ENCODE measurements at regions not wholly inside any gene's neighbourhood (a gene's known extent, or its start where the extent isn't known, plus 50 kb on each side); places are given as distances from the start of the nearest gene placed in this dataset.

DNA sequence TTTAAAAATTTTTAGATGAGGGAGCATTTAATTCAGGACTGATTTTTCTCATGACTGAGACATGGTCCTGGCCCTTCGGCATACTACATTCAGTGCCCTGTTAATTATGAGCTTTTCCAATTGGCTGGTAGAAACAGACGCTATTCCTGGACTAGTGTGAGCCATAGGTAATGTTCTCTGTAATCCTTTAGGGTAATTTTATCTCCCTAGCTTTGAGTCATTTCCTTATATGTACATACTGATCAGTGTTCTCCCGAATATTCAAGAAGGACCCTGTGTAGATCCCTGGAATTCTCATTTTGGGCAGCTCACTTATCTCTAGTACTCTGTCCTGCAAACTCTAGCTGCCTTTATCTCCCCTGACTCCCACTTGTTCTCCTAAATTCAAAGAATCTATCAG lies 92.6 kb upstream of the NPY start:
- Mint-ChIP-seq H3K27me3 (peaks cover 13% of the 10 kb centered on the region), H3K27ac (no peak overlapping the region), H3K36me3 (ENCODE audit: low read depth) (no peaks in the 10 kb centered on the region), H3K4me1 (ENCODE audit: low read depth) (no peaks in the 10 kb centered on the region), H3K9me3 (no peaks in the 10 kb centered on the region), H3K4me3 (no peak overlapping the region)

DNA sequence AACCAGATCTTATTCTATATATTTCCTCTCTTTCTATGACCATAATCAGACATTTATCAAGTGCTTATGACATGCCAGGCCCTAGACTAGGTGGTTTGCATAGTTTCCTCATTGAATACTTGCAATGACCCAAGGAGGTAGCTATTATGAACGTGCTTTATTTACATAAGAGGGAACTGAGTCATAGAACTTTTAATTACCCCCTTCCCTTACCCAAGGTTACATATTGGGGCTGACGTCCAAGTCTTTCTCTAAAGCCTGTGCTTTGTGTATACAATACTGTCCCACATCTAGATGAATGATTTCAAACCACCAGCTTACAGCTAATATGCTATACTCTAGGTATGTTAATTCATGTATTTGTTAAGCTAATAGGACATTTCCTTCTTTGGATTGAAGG lies 91.9 kb upstream of the NPY start:
- H3K36me3 Mint-ChIP-seq (ENCODE audit: low read depth), result no peaks in the 10 kb centered on the region
- H3K27ac Mint-ChIP-seq, result no peak overlapping the region
- H3K4me3 Mint-ChIP-seq, result no peak overlapping the region
- H3K27me3 Mint-ChIP-seq, result peaks cover 13% of the 10 kb centered on the region
- H3K4me1 Mint-ChIP-seq (ENCODE audit: low read depth), result no peaks in the 10 kb centered on the region
- H3K9me3 Mint-ChIP-seq, result no peaks in the 10 kb centered on the region

DNA sequence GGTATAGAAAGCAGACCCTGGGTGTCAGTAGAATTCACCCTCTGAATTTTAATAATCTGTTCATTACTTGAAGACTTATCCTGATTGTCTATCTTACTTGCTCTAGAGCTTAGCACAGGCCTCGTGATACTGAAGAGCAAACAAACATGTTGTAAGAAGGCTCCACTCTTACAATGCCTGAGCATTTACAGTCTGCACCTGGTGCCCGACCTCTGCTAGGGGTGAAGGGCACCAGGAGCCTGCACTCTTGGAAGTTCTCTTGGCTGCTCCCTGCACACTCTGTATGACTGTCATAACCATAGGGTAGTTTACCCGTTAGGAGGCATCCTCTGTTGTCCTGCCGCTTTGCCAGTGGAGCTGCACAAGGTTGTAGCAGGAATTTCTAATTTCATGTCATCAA lies 91.3 kb upstream of the NPY start:
- Mint-ChIP-seq H3K36me3 (ENCODE audit: low read depth) (no peaks in the 10 kb centered on the region), H3K4me3 (no peak overlapping the region)

DNA sequence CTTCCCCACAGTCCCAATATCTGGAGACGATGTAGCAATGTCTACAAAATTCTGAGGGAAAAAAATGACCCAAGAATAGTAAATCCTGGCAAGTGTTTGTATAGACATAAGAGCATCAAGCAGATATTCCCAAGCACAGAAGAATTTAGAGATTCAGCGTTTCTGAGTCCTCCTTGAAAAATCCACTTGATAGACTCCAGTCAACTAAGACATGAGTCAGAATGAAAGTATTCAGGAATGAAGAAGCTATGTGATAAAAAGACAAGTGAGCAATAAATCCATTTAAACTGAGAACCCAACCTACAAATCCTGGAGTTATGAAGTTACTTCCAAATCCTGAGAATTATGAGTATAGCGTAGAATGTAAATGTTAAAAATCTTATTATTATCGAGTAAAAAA lies 86.1 kb upstream of the NPY start:
- H3K9me3 Mint-ChIP-seq, result no peaks in the 10 kb centered on the region
- no peak overlapping the region for H3K4me3 Mint-ChIP-seq
- no peak overlapping the region for H3K27ac Mint-ChIP-seq
- no peaks in the 10 kb centered on the region for H3K36me3 Mint-ChIP-seq (ENCODE audit: low read depth)
- H3K27me3 Mint-ChIP-seq, result no peaks in the 10 kb centered on the region
- H3K4me1 Mint-ChIP-seq (ENCODE audit: low read depth), result peaks cover 10% of the 10 kb centered on the region

More for the DNA sequence above, 91.3 kb upstream of the NPY start:
- Mint-ChIP-seq H3K4me1 (ENCODE audit: low read depth) (no peaks in the 10 kb centered on the region), H3K27ac (no peak overlapping the region), H3K27me3 (peaks cover 13% of the 10 kb centered on the region), H3K9me3 (no peaks in the 10 kb centered on the region)

DNA sequence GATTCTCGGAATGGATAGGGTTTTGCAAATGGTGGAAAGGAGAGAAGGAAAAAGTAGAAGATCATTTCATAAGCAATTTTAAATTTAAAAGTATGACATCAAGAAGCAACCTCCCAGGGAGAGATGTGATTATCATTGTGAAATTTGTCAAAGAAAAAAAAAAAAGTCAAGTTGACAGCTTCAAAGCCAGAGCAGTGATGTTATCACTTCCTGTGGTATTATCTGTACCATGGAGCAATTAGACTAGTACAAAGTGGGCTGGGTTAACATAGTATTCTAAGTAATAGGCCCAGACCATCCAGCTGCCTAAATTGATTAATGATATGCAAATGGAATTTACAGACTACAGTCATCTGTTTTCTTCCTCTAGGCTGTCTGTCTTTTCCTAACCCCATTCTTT lies 84.0 kb upstream of the NPY start:
- H3K4me1 Mint-ChIP-seq (ENCODE audit: low read depth), result peaks cover 10% of the 10 kb centered on the region
- no peak overlapping the region for H3K27ac Mint-ChIP-seq
- no peaks in the 10 kb centered on the region for H3K36me3 Mint-ChIP-seq (ENCODE audit: low read depth)
- no peak overlapping the region for H3K4me3 Mint-ChIP-seq
- no peaks in the 10 kb centered on the region for H3K9me3 Mint-ChIP-seq
- H3K27me3 Mint-ChIP-seq, result peaks cover 3% of the 10 kb centered on the region

DNA sequence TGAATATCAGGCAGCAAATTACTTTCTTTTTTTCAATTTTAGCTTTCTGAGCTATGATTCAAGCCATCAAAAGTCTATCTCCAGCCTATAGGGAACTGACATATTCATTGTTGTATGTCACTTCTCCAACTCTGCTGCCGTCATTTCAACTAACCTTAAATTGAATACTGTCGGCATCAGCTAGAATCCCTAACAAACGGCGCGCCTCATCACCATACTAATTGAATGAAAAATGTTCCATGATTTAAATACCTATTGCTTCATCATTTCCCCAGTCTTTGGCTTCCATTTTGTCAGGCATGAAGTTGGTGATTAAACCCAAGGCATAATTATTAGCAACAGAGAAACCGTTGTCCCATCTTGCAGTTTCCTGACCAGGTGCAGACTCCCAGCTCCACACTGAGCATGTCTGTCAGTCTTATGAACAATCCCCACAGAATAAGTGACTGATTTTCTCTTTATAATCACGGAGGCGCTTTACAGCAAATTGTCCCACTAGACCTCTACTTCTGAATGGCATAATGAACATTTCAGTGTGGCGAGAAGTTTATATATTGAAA lies 83.5 kb upstream of the NPY start:
- Mint-ChIP-seq H3K4me3 (no peak overlapping the region), H3K36me3 (ENCODE audit: low read depth) (no peaks in the 10 kb centered on the region), H3K27ac (no peak overlapping the region), H3K4me1 (ENCODE audit: low read depth) (peaks cover 10% of the 10 kb centered on the region), H3K27me3 (peaks cover 3% of the 10 kb centered on the region), H3K9me3 (no peaks in the 10 kb centered on the region)

DNA sequence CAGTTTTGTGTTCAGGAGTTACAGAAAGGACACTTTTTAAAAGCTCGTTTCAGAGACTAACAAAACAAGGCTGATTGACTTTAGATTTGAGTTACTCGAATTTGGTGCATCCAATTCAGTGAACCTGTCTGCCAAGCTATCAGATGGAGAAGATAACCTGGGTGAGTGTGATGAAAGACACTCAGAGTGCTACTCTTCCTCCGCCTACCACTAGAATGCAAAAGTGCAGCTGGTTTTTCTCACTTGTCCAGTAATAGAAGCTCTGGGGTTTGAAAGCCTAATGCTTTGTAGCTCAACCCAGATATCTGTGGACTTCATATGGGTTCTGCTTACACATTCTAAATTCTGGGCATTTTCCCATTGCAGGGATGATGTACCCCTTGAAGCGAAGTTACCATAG lies 82.8 kb upstream of the NPY start:
- no peaks in the 10 kb centered on the region for H3K36me3 Mint-ChIP-seq (ENCODE audit: low read depth)
- peaks cover 3% of the 10 kb centered on the region for H3K27me3 Mint-ChIP-seq
- peaks cover 10% of the 10 kb centered on the region for H3K4me1 Mint-ChIP-seq (ENCODE audit: low read depth)
- H3K4me3 Mint-ChIP-seq, result no peak overlapping the region
- no peak overlapping the region for H3K27ac Mint-ChIP-seq
- H3K9me3 Mint-ChIP-seq, result no peaks in the 10 kb centered on the region

DNA sequence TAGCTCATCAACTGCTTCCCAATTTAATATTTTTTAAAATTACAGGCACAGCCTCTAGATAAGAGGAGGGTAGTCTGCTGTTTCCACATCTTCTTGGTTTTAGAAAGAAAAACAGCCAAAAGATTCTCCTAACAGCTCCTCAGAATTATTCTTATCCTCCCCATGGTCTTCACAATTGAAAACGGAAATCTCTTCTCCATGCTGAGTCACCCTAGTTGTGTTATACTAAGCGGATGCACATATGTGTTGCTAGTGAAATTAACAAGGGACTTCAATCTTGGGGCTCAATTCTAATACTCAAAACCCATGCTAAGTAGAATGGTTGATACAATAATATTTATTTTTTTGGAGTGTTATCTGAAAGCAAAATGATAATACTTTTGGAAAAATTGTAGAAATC lies 71.9 kb upstream of the NPY start:
- H3K36me3 Mint-ChIP-seq (ENCODE audit: low read depth), result no peaks in the 10 kb centered on the region
- H3K9me3 Mint-ChIP-seq, result no peaks in the 10 kb centered on the region
- peaks cover 11% of the 10 kb centered on the region for H3K27me3 Mint-ChIP-seq
- no peak overlapping the region for H3K27ac Mint-ChIP-seq
- no peak overlapping the region for H3K4me3 Mint-ChIP-seq
- no peaks in the 10 kb centered on the region for H3K4me1 Mint-ChIP-seq (ENCODE audit: low read depth)

DNA sequence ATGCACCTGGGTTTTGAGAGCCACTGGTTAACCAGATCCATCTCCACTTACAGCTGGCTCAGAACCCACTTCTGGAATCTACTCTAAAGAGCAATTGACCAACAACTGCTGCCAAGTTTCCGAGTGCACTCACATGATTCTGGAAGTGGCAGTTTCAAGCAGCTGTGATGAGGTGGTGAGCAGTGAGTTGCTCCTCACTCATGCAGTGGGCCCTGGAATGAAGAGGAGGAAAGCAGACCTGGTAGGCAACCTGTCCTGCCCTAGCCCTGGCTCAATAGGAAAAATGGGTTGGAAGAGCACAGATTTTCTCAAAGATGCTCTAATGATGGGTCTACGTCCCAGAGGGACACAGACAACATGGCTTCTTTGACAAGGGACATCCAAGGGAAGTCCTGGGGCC lies 70.7 kb upstream of the NPY start:
- Mint-ChIP-seq H3K27me3 (peaks cover 3% of the 10 kb centered on the region), H3K27ac (no peak overlapping the region), H3K4me1 (ENCODE audit: low read depth) (no peaks in the 10 kb centered on the region), H3K9me3 (no peaks in the 10 kb centered on the region), H3K36me3 (ENCODE audit: low read depth) (no peaks in the 10 kb centered on the region), H3K4me3 (no peak overlapping the region)

DNA sequence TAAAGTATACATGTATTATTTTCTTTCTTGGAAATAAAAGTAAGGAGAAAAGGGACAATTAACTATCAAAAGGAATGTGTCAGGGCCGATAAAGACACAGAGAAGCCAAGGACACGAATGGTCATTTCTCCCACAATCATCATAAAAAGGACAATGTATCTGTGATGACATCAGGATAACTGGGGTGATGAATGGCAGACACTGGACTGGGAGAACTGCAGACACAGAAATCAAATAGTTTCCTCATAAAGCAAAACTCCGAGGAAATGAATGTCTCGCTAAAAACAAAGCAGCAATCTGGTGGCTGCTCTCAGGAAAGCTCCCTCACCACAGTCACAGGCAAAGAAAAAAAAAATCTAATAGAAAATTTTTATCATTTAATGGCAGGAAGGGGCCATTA lies 69.3 kb upstream of the NPY start:
- no peak overlapping the region for H3K27ac Mint-ChIP-seq
- H3K4me1 Mint-ChIP-seq (ENCODE audit: low read depth), result no peaks in the 10 kb centered on the region
- H3K27me3 Mint-ChIP-seq, result peaks cover 3% of the 10 kb centered on the region
- H3K9me3 Mint-ChIP-seq, result no peaks in the 10 kb centered on the region
- no peaks in the 10 kb centered on the region for H3K36me3 Mint-ChIP-seq (ENCODE audit: low read depth)
- H3K4me3 Mint-ChIP-seq, result no peak overlapping the region

DNA sequence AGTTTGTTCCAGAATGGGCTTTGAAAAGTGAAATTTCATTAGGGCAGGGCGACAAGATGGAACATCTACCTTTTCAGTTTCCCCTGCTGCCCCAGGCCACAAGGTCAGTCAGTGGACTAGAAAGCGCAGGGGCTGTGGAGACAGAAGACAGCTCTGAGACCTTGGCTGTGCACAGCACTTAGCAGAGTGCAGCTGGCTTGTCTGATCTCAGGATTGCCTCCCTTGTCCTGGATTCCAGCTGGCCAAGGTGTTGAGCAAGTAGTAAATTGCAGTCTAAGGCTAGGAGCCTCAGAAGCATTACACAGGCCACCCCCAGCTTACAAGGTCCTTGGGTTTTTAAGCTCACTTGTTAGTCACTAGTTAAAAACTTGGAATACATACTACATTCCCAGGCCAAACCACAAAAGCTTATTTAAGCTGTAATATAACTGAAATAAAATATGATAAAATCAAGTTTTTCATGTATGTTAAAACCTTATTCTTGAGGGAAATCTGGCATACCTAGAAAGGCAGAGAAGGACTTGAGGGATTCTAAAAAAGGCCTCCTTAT lies 67.3 kb upstream of the NPY start:
- no peaks in the 10 kb centered on the region for H3K36me3 Mint-ChIP-seq (ENCODE audit: low read depth)
- H3K27ac Mint-ChIP-seq, result no peak overlapping the region
- no peaks in the 10 kb centered on the region for H3K9me3 Mint-ChIP-seq
- H3K4me1 Mint-ChIP-seq (ENCODE audit: low read depth), result no peaks in the 10 kb centered on the region
- peaks cover 3% of the 10 kb centered on the region for H3K27me3 Mint-ChIP-seq
- H3K4me3 Mint-ChIP-seq, result no peak overlapping the region

DNA sequence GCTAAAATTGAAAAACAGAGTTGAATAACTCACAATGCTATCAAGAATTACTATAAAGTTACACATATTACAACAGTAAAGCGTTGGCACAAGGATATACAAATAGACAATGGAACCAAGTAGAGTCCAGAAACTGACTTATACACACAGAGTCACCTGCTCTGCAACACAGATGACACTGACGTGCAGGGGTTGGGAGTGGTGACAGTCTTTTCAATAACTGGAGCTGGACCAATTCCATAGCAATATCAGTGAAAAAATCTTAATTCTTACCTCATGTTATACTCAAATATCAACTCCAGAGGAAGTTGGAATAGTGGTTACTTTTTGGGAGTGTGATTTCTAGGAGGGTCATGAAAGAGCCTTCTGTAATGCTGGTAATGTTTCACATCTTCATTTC lies 62.5 kb upstream of the NPY start:
- H3K36me3 Mint-ChIP-seq (ENCODE audit: low read depth), result no peaks in the 10 kb centered on the region
- H3K27me3 Mint-ChIP-seq, result peaks cover 10% of the 10 kb centered on the region
- no peaks in the 10 kb centered on the region for H3K4me1 Mint-ChIP-seq (ENCODE audit: low read depth)
- H3K4me3 Mint-ChIP-seq, result no peak overlapping the region
- H3K27ac Mint-ChIP-seq, result no peak overlapping the region
- H3K9me3 Mint-ChIP-seq, result peaks cover 3% of the 10 kb centered on the region

DNA sequence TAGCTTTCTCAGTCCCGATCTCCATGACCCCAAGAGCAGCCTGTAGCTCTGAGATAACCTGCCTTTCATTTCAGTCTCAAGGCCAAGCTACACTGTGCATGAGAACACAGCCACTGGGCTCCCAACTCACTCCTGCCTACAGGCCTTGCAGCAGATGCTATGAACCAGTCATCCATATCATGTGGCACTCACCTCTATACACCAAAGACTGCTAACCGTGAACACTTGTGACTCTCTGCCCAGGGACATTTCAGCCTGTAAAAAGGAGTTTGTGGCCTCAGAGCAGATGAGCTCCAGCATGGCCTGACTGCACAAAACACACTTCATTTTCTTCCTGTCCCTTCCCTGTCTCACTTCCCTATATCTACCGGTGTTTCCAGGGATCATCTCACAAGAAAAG lies 56.9 kb upstream of the NPY start:
- H3K4me1 Mint-ChIP-seq (ENCODE audit: low read depth), result peaks cover 17% of the 10 kb centered on the region
- peaks cover 24% of the 10 kb centered on the region for H3K27me3 Mint-ChIP-seq
- H3K4me3 Mint-ChIP-seq, result no peak overlapping the region
- no peaks in the 10 kb centered on the region for H3K36me3 Mint-ChIP-seq (ENCODE audit: low read depth)
- H3K9me3 Mint-ChIP-seq, result peaks cover 3% of the 10 kb centered on the region
- H3K27ac Mint-ChIP-seq, result no peak overlapping the region

DNA sequence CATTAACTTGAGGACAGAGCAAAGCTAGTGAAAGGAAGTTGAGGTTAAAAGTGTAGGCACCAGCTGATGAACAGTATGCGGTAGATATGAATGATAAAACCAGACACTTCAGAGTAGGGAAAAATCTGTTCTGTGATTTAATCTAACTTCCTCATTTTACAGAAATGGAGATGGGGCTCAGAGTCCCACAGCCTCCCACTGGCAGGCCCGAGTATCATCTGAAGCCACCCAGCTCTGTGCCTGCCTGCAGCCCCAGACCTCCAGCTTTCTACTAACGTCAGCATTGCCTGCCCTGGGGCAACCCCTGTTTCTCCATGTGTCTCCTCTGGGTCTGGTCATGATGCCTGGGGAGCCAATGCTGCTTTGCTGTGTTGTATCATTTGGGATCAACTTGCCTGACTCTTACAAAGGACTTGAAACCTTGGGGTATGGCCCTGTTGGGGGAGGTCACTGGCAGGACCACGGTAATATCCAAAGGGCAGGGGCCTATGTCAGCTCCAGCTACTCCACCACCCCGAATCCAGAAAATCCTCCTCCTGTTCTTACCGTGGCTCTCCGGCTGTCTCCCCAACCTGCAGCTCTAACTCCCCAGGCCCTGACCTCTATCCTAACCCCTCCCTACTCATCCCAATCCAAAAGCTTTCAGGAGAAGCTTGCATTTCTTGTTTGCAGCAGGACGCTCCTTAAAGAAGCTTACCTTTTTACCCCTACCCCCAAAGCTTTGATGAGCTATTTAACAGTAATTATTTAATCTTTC lies 56.2 kb upstream of the NPY start:
- Mint-ChIP-seq H3K9me3 (peaks cover 3% of the 10 kb centered on the region), H3K4me3 (no peak overlapping the region), H3K4me1 (ENCODE audit: low read depth) (peaks cover 17% of the 10 kb centered on the region), H3K27ac (no peak overlapping the region), H3K36me3 (ENCODE audit: low read depth) (no peaks in the 10 kb centered on the region), H3K27me3 (peaks cover 22% of the 10 kb centered on the region)

DNA sequence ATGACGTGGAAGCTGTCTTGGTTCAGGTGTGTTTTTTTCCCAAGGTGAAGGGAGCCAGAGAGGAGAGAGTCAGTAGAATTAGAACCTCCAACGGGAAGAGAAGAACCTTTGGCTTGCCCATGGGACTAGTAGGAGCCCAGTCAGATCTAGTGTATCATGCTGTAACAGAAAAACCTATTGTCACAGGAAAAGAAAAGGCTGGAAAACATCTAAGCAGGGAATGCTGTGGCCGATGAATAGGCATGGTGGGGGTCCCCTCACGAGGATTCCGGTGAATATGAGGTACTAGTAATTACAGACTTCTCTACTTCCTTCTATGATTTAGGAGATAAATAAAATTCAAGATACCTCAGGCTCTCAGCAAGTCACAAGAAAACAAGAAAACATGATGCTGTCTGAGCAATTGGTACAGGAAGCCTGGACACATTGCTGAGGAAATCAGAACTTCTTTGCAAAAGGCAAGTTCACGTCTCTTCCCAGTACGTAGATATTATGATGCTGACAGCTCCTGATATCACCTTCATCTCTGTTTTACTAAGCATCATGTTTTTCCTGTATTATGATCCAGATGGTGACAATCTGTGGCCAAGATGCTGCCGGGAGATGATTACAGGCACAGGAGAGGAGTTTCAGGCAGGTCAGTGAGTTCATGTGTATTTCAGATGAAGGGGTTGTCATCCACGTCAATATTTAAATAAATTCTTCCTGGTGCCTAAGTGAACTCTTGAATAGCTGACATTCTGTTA lies 54.3 kb upstream of the NPY start:
- no peak overlapping the region for H3K4me3 Mint-ChIP-seq
- no peaks in the 10 kb centered on the region for H3K9me3 Mint-ChIP-seq
- H3K4me1 Mint-ChIP-seq (ENCODE audit: low read depth), result peaks cover 17% of the 10 kb centered on the region
- no peak overlapping the region for H3K27ac Mint-ChIP-seq
- H3K36me3 Mint-ChIP-seq (ENCODE audit: low read depth), result no peaks in the 10 kb centered on the region
- peaks cover 19% of the 10 kb centered on the region for H3K27me3 Mint-ChIP-seq
